ENCODE measurements at regions not wholly inside any gene's neighbourhood (a gene's known extent, or its start where the extent isn't known, plus 50 kb on each side); places are given as distances from the start of the nearest gene placed in this dataset.

DNA sequence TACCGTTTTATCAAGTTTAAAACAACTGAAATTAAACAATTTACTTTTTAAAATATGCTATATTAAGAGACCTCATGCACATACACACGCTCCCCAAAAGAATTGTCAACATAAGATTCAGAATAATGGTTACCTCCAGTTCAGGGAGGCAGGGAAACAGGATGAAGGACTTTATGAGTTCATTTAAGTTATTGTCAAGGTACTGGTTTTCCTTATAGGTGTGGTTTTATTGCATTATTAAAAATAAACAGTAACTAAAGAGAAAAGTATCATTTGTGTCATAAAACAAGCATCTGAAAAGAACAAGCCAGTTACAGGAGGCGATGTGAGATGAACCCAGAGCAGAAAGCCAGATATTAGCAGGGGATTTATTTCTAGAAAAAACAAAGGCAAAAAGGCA, 2376.7 kb downstream of the MAT2B start:
- TF ChIP-seq, protein P1, sequence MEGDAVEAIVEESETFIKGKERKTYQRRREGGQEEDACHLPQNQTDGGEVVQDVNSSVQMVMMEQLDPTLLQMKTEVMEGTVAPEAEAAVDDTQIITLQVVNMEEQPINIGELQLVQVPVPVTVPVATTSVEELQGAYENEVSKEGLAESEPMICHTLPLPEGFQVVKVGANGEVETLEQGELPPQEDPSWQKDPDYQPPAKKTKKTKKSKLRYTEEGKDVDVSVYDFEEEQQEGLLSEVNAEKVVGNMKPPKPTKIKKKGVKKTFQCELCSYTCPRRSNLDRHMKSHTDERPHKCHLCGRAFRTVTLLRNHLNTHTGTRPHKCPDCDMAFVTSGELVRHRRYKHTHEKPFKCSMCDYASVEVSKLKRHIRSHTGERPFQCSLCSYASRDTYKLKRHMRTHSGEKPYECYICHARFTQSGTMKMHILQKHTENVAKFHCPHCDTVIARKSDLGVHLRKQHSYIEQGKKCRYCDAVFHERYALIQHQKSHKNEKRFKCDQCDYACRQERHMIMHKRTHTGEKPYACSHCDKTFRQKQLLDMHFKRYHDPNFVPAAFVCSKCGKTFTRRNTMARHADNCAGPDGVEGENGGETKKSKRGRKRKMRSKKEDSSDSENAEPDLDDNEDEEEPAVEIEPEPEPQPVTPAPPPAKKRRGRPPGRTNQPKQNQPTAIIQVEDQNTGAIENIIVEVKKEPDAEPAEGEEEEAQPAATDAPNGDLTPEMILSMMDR (IDR thresholded peaks at IDR 0.05; ENCODE audit: insufficient read depth, low read length, poor library complexity, severe bottlenecking) = no peak
- H3K27me3 ChIP-seq (ENCODE audit: control insufficient read depth, insufficient read depth, low read length) = no peaks in the 10 kb centered on the region
- no peaks in the 10 kb centered on the region for H3K36me3 ChIP-seq (ENCODE audit: control insufficient read depth, insufficient read depth, low read length)
- H3K4me3 ChIP-seq (ENCODE audit: low read depth, low read length) = no peak overlapping the region
- DNase-seq (ENCODE audit: low read depth) = no peak

DNA sequence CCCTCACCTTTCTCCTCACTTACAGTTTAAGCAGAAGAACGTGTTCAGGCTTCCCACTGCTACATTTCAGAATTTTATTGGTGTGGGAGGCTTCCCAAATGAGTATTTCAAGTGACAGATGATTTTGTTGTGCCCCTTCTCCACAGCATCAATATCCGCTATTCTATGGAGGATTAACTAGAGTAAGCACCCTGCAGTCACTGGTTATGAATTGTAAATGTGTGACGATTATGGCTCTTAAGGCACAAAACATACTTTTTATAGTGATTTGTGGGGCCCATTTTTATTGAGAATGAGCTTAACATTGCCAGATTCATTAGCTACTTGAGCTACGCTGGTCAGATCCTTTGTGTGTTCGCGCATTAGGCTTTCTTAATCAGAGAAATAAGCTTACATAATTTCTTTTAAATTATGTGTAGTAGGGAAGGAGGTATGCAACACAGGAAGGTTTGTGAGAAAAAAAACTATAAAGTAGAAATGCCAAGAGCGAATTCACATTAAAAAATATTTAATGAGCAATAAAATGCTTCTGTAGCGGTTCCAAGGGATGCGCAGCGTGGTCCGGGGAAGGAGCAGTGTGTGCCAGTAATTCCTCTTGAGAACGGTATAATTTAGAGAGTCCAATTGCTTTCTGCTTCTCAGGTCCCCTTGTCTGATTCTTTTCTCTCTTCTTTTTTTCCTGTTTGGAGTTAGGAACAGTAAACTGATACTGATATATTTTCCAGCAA, 2380.4 kb downstream of the MAT2B start:
- DNase-seq (ENCODE audit: low read depth) = no peak
- Histone ChIP-seq H3K4me3 (ENCODE audit: low read depth, low read length) (no peak overlapping the region), H3K27me3 (ENCODE audit: control insufficient read depth, insufficient read depth, low read length) (no peaks in the 10 kb centered on the region), H3K36me3 (ENCODE audit: control insufficient read depth, insufficient read depth, low read length) (no peaks in the 10 kb centered on the region)
- TF ChIP-seq, protein P1 (IDR thresholded peaks at IDR 0.05; ENCODE audit: insufficient read depth, low read length, poor library complexity, severe bottlenecking) = no peak

DNA sequence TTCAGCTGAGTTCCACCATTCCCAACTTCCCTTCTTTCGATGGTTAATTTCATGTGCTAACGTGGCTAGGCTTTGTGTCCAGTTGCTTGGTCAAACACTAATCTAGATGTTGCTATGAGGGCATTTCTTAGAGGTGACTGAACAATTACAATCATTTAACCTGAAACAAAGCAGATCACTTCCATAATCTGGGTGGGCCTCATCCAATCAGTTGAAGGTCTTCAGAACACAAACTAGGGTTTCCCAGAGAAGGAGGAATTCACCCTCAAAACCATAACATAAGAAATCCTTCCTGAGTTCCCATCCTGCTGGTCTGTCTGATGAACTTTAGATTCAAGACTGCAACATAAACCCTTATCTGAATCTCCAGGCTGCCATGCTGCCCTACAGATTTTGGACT, 2381.7 kb downstream of the MAT2B start:
- H3K4me3 ChIP-seq (ENCODE audit: low read depth, low read length) = no peak overlapping the region
- H3K27me3 ChIP-seq (ENCODE audit: control insufficient read depth, insufficient read depth, low read length) = no peaks in the 10 kb centered on the region
- no peaks in the 10 kb centered on the region for H3K36me3 ChIP-seq (ENCODE audit: control insufficient read depth, insufficient read depth, low read length)
- no peak for DNase-seq (ENCODE audit: low read depth)
- TF ChIP-seq, protein P1 (IDR thresholded peaks at IDR 0.05; ENCODE audit: insufficient read depth, low read length, poor library complexity, severe bottlenecking) = no peak

DNA sequence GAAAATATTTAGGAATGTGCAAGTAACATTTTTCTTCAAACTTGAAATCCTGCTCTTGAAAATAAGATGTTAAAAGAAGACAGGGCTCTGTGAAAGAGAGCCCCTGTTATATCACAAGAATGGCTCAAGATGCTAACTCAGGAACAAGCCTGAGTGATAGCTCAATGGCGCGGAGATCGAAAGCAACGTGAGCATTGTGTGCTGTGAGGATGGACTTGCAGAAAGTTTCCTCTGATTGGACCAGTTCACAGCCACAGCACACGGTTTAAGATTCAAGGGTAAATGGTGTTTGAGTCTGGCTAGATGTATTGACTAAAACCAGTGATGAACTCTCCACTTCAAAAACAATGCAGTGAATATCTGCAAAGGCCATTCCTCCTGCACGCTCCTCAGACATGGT, 2387.0 kb downstream of the MAT2B start:
- Histone ChIP-seq H3K4me3 (ENCODE audit: low read depth, low read length) (no peak overlapping the region), H3K27me3 (ENCODE audit: control insufficient read depth, insufficient read depth, low read length) (no peaks in the 10 kb centered on the region), H3K36me3 (ENCODE audit: control insufficient read depth, insufficient read depth, low read length) (no peaks in the 10 kb centered on the region)
- TF ChIP-seq, protein P1 (IDR thresholded peaks at IDR 0.05; ENCODE audit: insufficient read depth, low read length, poor library complexity, severe bottlenecking) = no peak
- no peak for DNase-seq (ENCODE audit: low read depth)

DNA sequence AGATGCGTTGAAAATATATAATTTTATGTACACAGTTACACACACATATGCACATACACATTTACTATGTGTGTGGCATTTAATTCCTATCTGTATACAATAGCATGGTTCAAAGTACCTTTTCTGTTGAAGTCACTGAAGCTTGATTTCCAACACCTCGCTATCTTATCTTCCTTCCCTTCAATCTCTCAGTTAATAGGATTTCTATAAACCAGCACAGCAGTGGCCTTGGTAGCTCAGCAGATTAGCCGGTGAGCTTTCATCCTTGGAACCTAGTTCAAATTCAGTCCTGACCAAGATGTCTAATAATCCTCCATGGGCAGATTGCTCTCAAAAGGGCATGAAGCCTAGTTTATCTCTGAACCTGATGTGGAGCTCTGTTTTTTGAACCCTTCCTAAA, 2389.5 kb downstream of the MAT2B start:
- TF ChIP-seq, protein P1 (IDR thresholded peaks at IDR 0.05; ENCODE audit: insufficient read depth, low read length, poor library complexity, severe bottlenecking) = no peak
- Histone ChIP-seq H3K27me3 (ENCODE audit: control insufficient read depth, insufficient read depth, low read length) (no peaks in the 10 kb centered on the region), H3K36me3 (ENCODE audit: control insufficient read depth, insufficient read depth, low read length) (no peaks in the 10 kb centered on the region), H3K4me3 (ENCODE audit: low read depth, low read length) (no peak overlapping the region)
- no peak for DNase-seq (ENCODE audit: low read depth)

DNA sequence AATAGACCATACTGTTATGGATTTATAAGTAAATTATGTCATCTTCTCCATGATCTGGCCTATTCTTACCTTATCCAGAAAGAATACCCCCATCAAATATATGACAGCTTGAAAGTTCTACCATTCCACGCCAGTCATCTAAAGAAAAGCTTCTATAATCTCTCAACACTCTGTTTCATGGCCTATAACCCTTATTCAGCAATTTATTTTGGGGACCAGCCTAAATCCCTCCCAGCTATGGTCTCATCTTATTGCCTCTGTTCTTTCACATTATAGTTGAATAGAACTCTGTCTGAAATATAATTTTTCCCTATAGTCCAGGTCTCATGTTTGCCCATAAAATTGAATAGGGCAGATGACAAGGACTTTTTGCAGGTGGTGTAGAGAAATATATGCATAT, 2387.6 kb upstream of the WWC1 start:
- TF ChIP-seq, protein P1 (IDR thresholded peaks at IDR 0.05; ENCODE audit: insufficient read depth, low read length, poor library complexity, severe bottlenecking) = no peak
- no peaks in the 10 kb centered on the region for H3K36me3 ChIP-seq (ENCODE audit: control insufficient read depth, insufficient read depth, low read length)
- no peak overlapping the region for H3K4me3 ChIP-seq (ENCODE audit: low read depth, low read length)
- DNase-seq (ENCODE audit: low read depth) = no peak
- no peaks in the 10 kb centered on the region for H3K27me3 ChIP-seq (ENCODE audit: control insufficient read depth, insufficient read depth, low read length)

Data from kidney epithelial cell (primary cell).